Breast epithelium (tissue), 3 donors: ENCODE measurements at regions not wholly inside any gene's neighbourhood (a gene's known extent, or its start where the extent isn't known, plus 50 kb on each side); places are given as distances from the start of the nearest gene placed in this dataset.

Experiments
- CTCF ChIP-seq, 3 donors: fragments of 450-650 bp; IDR thresholded peaks; one replicate each; pipeline ENCODE4 v1.5.1; 2016 to 2017; ENCODE audit warnings: antibody characterized with exemption in 3 of 3, mild to moderate bottlenecking in 3 of 3, moderate library complexity in 3 of 3
- POLR2A ChIP-seq: fragments of 450-650 bp; IDR thresholded peaks from one replicate; pipeline ENCODE4 v1.6.1; 2016; ENCODE audit warnings: antibody characterized with exemption, mild to moderate bottlenecking, moderate library complexity
- POLR2AphosphoS5 ChIP-seq, 3 donors: sonication (generic); formaldehyde crosslinking; IDR thresholded peaks; one replicate each; pipeline ENCODE4 v1.6.1; 2017; ENCODE audit warnings: antibody characterized with exemption in 3 of 3

- peak in 1 of 3 donors; percentile 17 for TF ChIP-seq CTCF (IDR thresholded peaks at IDR 0.05)
- no peak for TF ChIP-seq POLR2A
- no peak for TF ChIP-seq POLR2AphosphoS5 (IDR thresholded peaks at IDR 0.05)
Measured at GRCh38 chrX:80578517-80579105, 158.4 kb downstream of the TENT5D start.
